H1 (cell line): ENCODE measurements at regions not wholly inside any gene's neighbourhood (a gene's known extent, or its start where the extent isn't known, plus 50 kb on each side); places are given as distances from the start of the nearest gene placed in this dataset.

Experiments
- BACH1 ChIP-seq: IDR thresholded peaks from 2 replicates; pipeline ENCODE4 v1.6.1; 2012; ENCODE audit warnings: low read length, improper control_type of control experiment
- EP300 ChIP-seq, 2 experiments: IDR thresholded peaks; 1 replicate in 1 of 2; 2 replicates in 1 of 2; pipeline ENCODE4 v1.6.1; 2011 to 2012; ENCODE audit warnings: low read depth in 2 of 2, low read length in 2 of 2, mild to moderate bottlenecking in 2 of 2, borderline replicate concordance in 1 of 2, inconsistent platforms in 1 of 2, moderate library complexity in 1 of 2
- JUN ChIP-seq: IDR thresholded peaks from 2 replicates; pipeline ENCODE4 v1.6.1; 2011; ENCODE audit warnings: low read depth, mild to moderate bottlenecking, improper control_type of control experiment, low read length
- SAP30 ChIP-seq: fragments of 300-600 bp; sonication (generic); IDR thresholded peaks from 2 replicates; pipeline ENCODE4 v1.7.1; 2012; ENCODE audit warnings: low read length, moderate library complexity, mild to moderate bottlenecking, inconsistent platforms; ENCODE audit not compliant: insufficient read depth, insufficient replicate concordance
- SP2 ChIP-seq: IDR thresholded peaks from 2 replicates; pipeline ENCODE4 v1.6.1; 2012; ENCODE audit warnings: mild to moderate bottlenecking, low read length, inconsistent platforms
- ZNF274 ChIP-seq: IDR thresholded peaks from 2 replicates; pipeline ENCODE4 v1.7.0; 2012; ENCODE audit warnings: low read length, borderline replicate concordance; ENCODE audit errors: extremely low read depth
- TF ChIP-seq, protein P1 (sequence below): fragments of 300-600 bp; sonication (generic); IDR thresholded peaks from 2 replicates; pipeline ENCODE4 v1.7.1; 2012; ENCODE audit warnings: low read length, moderate library complexity, mild to moderate bottlenecking, inconsistent platforms; ENCODE audit not compliant: insufficient replicate concordance
- TF ChIP-seq, protein P2 (sequence below), 3 experiments: IDR thresholded peaks; 1 replicate in 2 of 3; 2 replicates in 1 of 3; pipeline versions ENCODE4 v1.5.1 to v1.6.1; 2011; ENCODE audit warnings: low read length in 3 of 3, mild to moderate bottlenecking in 3 of 3, inconsistent platforms in 2 of 3, low read depth in 1 of 3, moderate library complexity in 1 of 3; ENCODE audit not compliant: insufficient read depth in 1 of 3; ENCODE audit errors: control extremely low read depth in 1 of 3

DNA sequence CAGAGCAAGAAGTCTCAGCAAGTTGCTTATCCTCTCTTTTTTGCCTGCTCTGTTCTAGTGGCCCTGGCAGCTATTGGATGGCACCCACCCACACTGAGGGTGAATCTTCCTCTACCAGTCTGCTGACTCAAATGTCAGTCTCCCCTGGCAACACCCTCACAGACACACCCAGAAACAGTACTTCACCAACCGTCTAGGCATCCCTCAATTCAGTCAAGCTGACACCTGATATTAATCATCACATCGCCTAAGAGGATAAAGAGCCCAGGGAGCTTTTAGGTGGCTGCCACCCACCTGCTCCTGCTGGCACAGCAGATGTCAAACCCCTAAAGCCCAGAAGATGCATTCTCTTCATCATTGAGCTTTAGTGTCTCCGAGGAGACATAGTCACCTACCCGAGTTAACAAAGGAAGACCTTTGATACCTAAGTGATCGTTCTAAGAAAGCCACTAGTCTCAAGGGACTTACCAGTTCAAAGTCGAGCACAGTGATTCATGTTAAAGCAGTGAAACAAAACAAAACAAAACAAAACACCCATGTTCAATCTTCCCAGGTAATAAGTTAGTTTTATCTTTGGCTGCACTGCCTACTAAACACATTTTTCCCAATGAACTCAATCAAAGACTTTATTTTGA, 97.7 kb upstream of the KCNQ5 start (continued):
- TF ChIP-seq, protein P1, sequence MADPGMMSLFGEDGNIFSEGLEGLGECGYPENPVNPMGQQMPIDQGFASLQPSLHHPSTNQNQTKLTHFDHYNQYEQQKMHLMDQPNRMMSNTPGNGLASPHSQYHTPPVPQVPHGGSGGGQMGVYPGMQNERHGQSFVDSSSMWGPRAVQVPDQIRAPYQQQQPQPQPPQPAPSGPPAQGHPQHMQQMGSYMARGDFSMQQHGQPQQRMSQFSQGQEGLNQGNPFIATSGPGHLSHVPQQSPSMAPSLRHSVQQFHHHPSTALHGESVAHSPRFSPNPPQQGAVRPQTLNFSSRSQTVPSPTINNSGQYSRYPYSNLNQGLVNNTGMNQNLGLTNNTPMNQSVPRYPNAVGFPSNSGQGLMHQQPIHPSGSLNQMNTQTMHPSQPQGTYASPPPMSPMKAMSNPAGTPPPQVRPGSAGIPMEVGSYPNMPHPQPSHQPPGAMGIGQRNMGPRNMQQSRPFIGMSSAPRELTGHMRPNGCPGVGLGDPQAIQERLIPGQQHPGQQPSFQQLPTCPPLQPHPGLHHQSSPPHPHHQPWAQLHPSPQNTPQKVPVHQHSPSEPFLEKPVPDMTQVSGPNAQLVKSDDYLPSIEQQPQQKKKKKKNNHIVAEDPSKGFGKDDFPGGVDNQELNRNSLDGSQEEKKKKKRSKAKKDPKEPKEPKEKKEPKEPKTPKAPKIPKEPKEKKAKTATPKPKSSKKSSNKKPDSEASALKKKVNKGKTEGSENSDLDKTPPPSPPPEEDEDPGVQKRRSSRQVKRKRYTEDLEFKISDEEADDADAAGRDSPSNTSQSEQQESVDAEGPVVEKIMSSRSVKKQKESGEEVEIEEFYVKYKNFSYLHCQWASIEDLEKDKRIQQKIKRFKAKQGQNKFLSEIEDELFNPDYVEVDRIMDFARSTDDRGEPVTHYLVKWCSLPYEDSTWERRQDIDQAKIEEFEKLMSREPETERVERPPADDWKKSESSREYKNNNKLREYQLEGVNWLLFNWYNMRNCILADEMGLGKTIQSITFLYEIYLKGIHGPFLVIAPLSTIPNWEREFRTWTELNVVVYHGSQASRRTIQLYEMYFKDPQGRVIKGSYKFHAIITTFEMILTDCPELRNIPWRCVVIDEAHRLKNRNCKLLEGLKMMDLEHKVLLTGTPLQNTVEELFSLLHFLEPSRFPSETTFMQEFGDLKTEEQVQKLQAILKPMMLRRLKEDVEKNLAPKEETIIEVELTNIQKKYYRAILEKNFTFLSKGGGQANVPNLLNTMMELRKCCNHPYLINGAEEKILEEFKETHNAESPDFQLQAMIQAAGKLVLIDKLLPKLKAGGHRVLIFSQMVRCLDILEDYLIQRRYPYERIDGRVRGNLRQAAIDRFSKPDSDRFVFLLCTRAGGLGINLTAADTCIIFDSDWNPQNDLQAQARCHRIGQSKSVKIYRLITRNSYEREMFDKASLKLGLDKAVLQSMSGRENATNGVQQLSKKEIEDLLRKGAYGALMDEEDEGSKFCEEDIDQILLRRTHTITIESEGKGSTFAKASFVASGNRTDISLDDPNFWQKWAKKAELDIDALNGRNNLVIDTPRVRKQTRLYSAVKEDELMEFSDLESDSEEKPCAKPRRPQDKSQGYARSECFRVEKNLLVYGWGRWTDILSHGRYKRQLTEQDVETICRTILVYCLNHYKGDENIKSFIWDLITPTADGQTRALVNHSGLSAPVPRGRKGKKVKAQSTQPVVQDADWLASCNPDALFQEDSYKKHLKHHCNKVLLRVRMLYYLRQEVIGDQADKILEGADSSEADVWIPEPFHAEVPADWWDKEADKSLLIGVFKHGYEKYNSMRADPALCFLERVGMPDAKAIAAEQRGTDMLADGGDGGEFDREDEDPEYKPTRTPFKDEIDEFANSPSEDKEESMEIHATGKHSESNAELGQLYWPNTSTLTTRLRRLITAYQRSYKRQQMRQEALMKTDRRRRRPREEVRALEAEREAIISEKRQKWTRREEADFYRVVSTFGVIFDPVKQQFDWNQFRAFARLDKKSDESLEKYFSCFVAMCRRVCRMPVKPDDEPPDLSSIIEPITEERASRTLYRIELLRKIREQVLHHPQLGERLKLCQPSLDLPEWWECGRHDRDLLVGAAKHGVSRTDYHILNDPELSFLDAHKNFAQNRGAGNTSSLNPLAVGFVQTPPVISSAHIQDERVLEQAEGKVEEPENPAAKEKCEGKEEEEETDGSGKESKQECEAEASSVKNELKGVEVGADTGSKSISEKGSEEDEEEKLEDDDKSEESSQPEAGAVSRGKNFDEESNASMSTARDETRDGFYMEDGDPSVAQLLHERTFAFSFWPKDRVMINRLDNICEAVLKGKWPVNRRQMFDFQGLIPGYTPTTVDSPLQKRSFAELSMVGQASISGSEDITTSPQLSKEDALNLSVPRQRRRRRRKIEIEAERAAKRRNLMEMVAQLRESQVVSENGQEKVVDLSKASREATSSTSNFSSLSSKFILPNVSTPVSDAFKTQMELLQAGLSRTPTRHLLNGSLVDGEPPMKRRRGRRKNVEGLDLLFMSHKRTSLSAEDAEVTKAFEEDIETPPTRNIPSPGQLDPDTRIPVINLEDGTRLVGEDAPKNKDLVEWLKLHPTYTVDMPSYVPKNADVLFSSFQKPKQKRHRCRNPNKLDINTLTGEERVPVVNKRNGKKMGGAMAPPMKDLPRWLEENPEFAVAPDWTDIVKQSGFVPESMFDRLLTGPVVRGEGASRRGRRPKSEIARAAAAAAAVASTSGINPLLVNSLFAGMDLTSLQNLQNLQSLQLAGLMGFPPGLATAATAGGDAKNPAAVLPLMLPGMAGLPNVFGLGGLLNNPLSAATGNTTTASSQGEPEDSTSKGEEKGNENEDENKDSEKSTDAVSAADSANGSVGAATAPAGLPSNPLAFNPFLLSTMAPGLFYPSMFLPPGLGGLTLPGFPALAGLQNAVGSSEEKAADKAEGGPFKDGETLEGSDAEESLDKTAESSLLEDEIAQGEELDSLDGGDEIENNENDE: no peak
- no peak for TF ChIP-seq SAP30
- TF ChIP-seq BACH1: no peak
- no peak for TF ChIP-seq JUN
- TF ChIP-seq ZNF274: no peak
- no peak for TF ChIP-seq EP300 (IDR thresholded peaks at IDR 0.05; ENCODE audit: borderline replicate concordance in 1 of 2, low read depth in 2 of 2, low read length in 2 of 2)
- TF ChIP-seq SP2: no peak
- TF ChIP-seq, protein P2, sequence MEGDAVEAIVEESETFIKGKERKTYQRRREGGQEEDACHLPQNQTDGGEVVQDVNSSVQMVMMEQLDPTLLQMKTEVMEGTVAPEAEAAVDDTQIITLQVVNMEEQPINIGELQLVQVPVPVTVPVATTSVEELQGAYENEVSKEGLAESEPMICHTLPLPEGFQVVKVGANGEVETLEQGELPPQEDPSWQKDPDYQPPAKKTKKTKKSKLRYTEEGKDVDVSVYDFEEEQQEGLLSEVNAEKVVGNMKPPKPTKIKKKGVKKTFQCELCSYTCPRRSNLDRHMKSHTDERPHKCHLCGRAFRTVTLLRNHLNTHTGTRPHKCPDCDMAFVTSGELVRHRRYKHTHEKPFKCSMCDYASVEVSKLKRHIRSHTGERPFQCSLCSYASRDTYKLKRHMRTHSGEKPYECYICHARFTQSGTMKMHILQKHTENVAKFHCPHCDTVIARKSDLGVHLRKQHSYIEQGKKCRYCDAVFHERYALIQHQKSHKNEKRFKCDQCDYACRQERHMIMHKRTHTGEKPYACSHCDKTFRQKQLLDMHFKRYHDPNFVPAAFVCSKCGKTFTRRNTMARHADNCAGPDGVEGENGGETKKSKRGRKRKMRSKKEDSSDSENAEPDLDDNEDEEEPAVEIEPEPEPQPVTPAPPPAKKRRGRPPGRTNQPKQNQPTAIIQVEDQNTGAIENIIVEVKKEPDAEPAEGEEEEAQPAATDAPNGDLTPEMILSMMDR (IDR thresholded peaks at IDR 0.05; ENCODE audit: control extremely low read depth in 1 of 3, insufficient read depth in 1 of 3, low read depth in 1 of 3, low read length in 3 of 3): no peak
